Endodermal cell (in vitro differentiated cells): ENCODE measurements at regions not wholly inside any gene's neighbourhood (a gene's known extent, or its start where the extent isn't known, plus 50 kb on each side); places are given as distances from the start of the nearest gene placed in this dataset.

Experiments
- DNase-seq: peaks from one replicate; pipeline ENCODE4 v3.0.0-alpha.2; 2017
- H3K27ac ChIP-seq: 2 replicates; pipeline ENCODE4 v1.5.1; 2013; ENCODE audit warnings: mild to moderate bottlenecking, low read depth, low read length, moderate library complexity
- H3K27me3 ChIP-seq: 2 replicates; pipeline ENCODE4 v1.6.1; 2013; ENCODE audit warnings: mild to moderate bottlenecking, low read length, moderate library complexity; ENCODE audit not compliant: insufficient read depth, control insufficient read depth, poor library complexity, severe bottlenecking
- H3K36me3 ChIP-seq: 2 replicates; pipeline ENCODE4 v1.7.0; 2013; ENCODE audit warnings: mild to moderate bottlenecking, low read length, moderate library complexity; ENCODE audit not compliant: control insufficient read depth, insufficient read depth
- H3K4me1 ChIP-seq: one replicate; pipeline ENCODE4 v1.7.0; 2013; ENCODE audit warnings: low read length; ENCODE audit not compliant: control insufficient read depth, insufficient read depth
- H3K4me3 ChIP-seq: 2 replicates; pipeline ENCODE4 v1.5.1; 2013; ENCODE audit warnings: mild to moderate bottlenecking, low read length, moderate library complexity
- H3K9ac ChIP-seq: 2 replicates; pipeline ENCODE4 v1.6.1; 2013; ENCODE audit warnings: mild to moderate bottlenecking, low read length, moderate library complexity; ENCODE audit not compliant: poor library complexity, severe bottlenecking; ENCODE audit errors: extremely low read depth
- H3K9me3 ChIP-seq: 2 replicates; pipeline ENCODE4 v1.6.1; 2013; ENCODE audit warnings: mild to moderate bottlenecking, low read length, moderate library complexity; ENCODE audit not compliant: control insufficient read depth
- H3K27ac Mint-ChIP-seq: 2 replicates; pipeline ENCODE4 v1.8.0; 2020; ENCODE audit warnings: mixed read lengths
- H3K27me3 Mint-ChIP-seq: 2 replicates; pipeline ENCODE4 v1.8.0; 2021; ENCODE audit warnings: mild to moderate bottlenecking, mixed read lengths; ENCODE audit not compliant: insufficient read depth
- H3K36me3 Mint-ChIP-seq: 2 replicates; pipeline ENCODE4 v1.8.0; 2020; ENCODE audit warnings: low read depth, mixed read lengths
- H3K4me1 Mint-ChIP-seq: 2 replicates; pipeline ENCODE4 v1.8.0; 2020; ENCODE audit warnings: mixed read lengths
- H3K4me3 Mint-ChIP-seq: 2 replicates; pipeline ENCODE4 v1.8.0; 2020; ENCODE audit warnings: mild to moderate bottlenecking, moderate library complexity, mixed read lengths
- H3K9me3 Mint-ChIP-seq: 2 replicates; pipeline ENCODE4 v1.8.0; 2020; ENCODE audit warnings: mild to moderate bottlenecking, mixed read lengths
- WGBS, 2 experiments: methylation state at CpG; one replicate each; pipeline versions ENCODE4 v1.1.5 to v1.1.7; 2013; ENCODE audit warnings: missing lambda C conversion rate in 2 of 2, mixed read lengths in 1 of 2; ENCODE audit not compliant: insufficient coverage in 1 of 2, insufficient read length in 1 of 2; 5-methylcytosine and 5-hydroxymethylcytosine counted together
- TF ChIP-seq, protein P1 (sequence below): fragments of 200-600 bp; sonication (generic); conservative IDR thresholded peaks from 2 replicates; pipeline ENCODE4 v1.5.0; 2021; ENCODE audit warnings: antibody characterized with exemption, mild to moderate bottlenecking

DNA sequence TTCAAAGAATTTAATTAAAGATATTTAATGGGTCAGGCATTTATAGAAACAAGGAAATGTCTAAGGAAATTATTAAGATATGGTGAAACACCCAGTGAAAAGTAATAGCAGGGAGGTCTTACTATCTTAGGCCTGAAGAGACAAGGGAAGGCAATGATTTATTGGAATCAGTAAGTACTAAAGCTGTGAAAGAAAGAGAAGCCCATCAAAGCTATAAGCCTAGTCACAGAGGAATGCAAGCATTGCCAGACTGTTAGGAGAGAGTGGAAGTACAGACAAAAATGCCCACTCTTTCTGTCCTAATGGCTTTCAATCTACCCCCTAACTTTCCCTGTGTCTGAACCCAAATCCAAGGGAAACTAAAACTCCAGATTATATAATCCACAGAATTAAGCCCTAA, 69.2 kb upstream of the PIK3C2G start:
- no peak for DNase-seq
- no peaks in the 10 kb centered on the region for H3K4me1 ChIP-seq
- Mint-ChIP-seq H3K4me3 (no peak overlapping the region), H3K27me3 (peaks cover 81% of the 10 kb centered on the region), H3K36me3 (peaks cover 16% of the 10 kb centered on the region), H3K9me3 (no peaks in the 10 kb centered on the region), H3K27ac (no peak overlapping the region), H3K4me1 (no peaks in the 10 kb centered on the region)
- no peak overlapping the region for H3K9ac ChIP-seq
- H3K27me3 ChIP-seq = peaks cover 71% of the 10 kb centered on the region
- no peak overlapping the region for H3K4me3 ChIP-seq
- H3K36me3 ChIP-seq = no peaks in the 10 kb centered on the region
- peaks cover 30% of the 10 kb centered on the region for H3K9me3 ChIP-seq
- no peak overlapping the region for H3K27ac ChIP-seq
- TF ChIP-seq, protein P1, sequence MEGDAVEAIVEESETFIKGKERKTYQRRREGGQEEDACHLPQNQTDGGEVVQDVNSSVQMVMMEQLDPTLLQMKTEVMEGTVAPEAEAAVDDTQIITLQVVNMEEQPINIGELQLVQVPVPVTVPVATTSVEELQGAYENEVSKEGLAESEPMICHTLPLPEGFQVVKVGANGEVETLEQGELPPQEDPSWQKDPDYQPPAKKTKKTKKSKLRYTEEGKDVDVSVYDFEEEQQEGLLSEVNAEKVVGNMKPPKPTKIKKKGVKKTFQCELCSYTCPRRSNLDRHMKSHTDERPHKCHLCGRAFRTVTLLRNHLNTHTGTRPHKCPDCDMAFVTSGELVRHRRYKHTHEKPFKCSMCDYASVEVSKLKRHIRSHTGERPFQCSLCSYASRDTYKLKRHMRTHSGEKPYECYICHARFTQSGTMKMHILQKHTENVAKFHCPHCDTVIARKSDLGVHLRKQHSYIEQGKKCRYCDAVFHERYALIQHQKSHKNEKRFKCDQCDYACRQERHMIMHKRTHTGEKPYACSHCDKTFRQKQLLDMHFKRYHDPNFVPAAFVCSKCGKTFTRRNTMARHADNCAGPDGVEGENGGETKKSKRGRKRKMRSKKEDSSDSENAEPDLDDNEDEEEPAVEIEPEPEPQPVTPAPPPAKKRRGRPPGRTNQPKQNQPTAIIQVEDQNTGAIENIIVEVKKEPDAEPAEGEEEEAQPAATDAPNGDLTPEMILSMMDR = no peak

DNA sequence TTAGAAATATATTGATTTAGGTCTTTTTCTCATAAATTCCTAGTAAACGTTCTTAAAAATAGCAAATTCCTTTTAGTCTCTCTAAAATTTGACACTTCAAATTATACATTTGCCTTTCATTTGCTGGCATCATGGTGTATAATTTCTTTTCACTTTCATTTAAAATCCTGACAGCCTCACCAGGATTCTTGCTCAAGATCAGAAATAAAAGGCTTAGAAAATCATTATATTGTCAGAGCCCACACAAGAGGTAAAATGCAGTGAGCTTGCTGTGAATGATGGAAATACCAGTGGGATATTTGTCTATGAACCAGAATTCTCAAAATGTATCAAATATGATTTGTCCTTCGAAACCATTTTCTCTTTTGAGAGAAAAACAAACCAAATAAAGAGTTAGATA, 78.2 kb upstream of the PIK3C2G start:
- peaks cover 19% of the 10 kb centered on the region for H3K27me3 ChIP-seq
- Mint-ChIP-seq H3K27me3 (peaks cover 9% of the 10 kb centered on the region), H3K36me3 (no peaks in the 10 kb centered on the region), H3K27ac (no peak overlapping the region), H3K4me1 (no peaks in the 10 kb centered on the region), H3K9me3 (no peaks in the 10 kb centered on the region), H3K4me3 (no peak overlapping the region)
- no peaks in the 10 kb centered on the region for H3K4me1 ChIP-seq
- H3K9me3 ChIP-seq = no peaks in the 10 kb centered on the region
- no peaks in the 10 kb centered on the region for H3K36me3 ChIP-seq
- no peak overlapping the region for H3K27ac ChIP-seq
- 60 to 90% methylated on average over 1 of the region's 2 CpGs for WGBS, 2 experiments
- no peak overlapping the region for H3K9ac ChIP-seq
- no peak for DNase-seq
- TF ChIP-seq, protein P1 = no peak
- no peak overlapping the region for H3K4me3 ChIP-seq

DNA sequence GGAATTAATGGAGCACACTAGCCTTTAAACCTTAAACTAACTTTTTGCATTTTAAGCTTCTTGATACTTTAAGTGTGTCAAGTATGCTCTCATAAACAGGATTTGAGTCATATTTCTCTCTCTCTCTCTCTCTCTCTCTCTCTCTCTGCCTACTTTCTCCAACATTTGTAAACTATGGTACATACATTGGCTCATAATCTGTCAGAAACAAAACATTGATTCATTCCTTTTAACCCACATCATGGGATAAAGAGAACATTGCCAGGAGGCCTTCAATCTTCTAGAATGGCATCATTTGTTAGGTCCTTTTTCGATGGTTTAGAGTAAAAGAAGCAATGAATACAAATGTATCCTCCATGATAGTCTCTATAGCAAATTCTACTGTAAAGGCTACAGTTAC, 81.6 kb upstream of the RERGL start:
- H3K4me3 ChIP-seq = no peak overlapping the region
- H3K27ac ChIP-seq = no peak overlapping the region
- Mint-ChIP-seq H3K4me3 (no peak overlapping the region), H3K27ac (no peak overlapping the region), H3K36me3 (peaks cover 3% of the 10 kb centered on the region), H3K9me3 (peaks cover 29% of the 10 kb centered on the region), H3K27me3 (peaks cover 1% of the 10 kb centered on the region), H3K4me1 (peaks cover 3% of the 10 kb centered on the region)
- WGBS, 2 experiments = 83% methylated on average over 1 of the region's 1 CpG; no CpG with 5 or more reads in 1 of the 2 experiments
- no peak for DNase-seq
- peaks cover 26% of the 10 kb centered on the region for H3K9me3 ChIP-seq
- H3K4me1 ChIP-seq = no peaks in the 10 kb centered on the region
- no peaks in the 10 kb centered on the region for H3K36me3 ChIP-seq
- TF ChIP-seq, protein P1 = no peak
- H3K27me3 ChIP-seq = no peaks in the 10 kb centered on the region
- no peak overlapping the region for H3K9ac ChIP-seq
